ENCODE measurements at regions not wholly inside any gene's neighbourhood (a gene's known extent, or its start where the extent isn't known, plus 50 kb on each side); places are given as distances from the start of the nearest gene placed in this dataset.

- Mint-ChIP-seq H3K27ac (no peak overlapping the region), H3K9me3 (peaks cover 0 to 8% (median 3%) of the 10 kb centered on the region in 7 donors), H3K4me1 (no peaks in the 10 kb centered on the region), H3K27me3 (ENCODE audit: low read depth in 3 of 3) (no peaks in the 10 kb centered on the region), H3K4me3 (no peak overlapping the region), H3K36me3 (no peaks in the 10 kb centered on the region)
- intact Hi-C loops (cut with micrococcal nuclease) = no loop called here
- Histone ChIP-seq H3K4me3 (replicated peaks in 1 of 3; ENCODE audit: low read depth in 2 of 3, low read length in 3 of 3) (no peak overlapping the region), H3K9me3 (replicated peaks in 1 of 2; ENCODE audit: control insufficient read depth in 1 of 2, insufficient read depth in 1 of 2, low read length in 2 of 2) (no peaks in the 10 kb centered on the region), H2AFZ (ENCODE audit: insufficient read depth, low read depth, low read length, poor library complexity, severe bottlenecking) (no peak overlapping the region), H3K4me2 (replicated peaks; ENCODE audit: extremely low read depth, low read length, poor library complexity, severe bottlenecking) (no peak overlapping the region), H3K4me1 (ENCODE audit: control insufficient read depth in 1 of 2, insufficient read depth in 2 of 2, low read length in 2 of 2) (no peaks in the 10 kb centered on the region), H4K20me1 (ENCODE audit: insufficient read depth, low read length) (no peaks in the 10 kb centered on the region), H3K27ac (ENCODE audit: low read depth in 1 of 2, low read length in 2 of 2) (no peak overlapping the region), H3K27me3 (ENCODE audit: control insufficient read depth in 2 of 2, insufficient read depth in 2 of 2, low read length in 2 of 2) (no peaks in the 10 kb centered on the region), H3K36me3 (replicated peaks in 1 of 2; ENCODE audit: control insufficient read depth in 1 of 2, insufficient read depth in 2 of 2, low read length in 2 of 2) (no peaks in the 10 kb centered on the region), H3K9ac (ENCODE audit: insufficient read depth, low read length, poor library complexity, severe bottlenecking) (no peak overlapping the region), H3K79me2 (ENCODE audit: insufficient read depth, low read length) (no peaks in the 10 kb centered on the region)
- no peak for TF ChIP-seq CTCF (IDR thresholded peaks at IDR 0.05)
- 100% methylated on average over 1 of the region's 4 CpGs for WGBS (ENCODE audit: insufficient coverage)
- DNase-seq = no peak
Measured at GRCh38 chr4:141788169-141788915, 152.0 kb downstream of the IL15 start.

- H3K4me2 ChIP-seq (replicated peaks; ENCODE audit: extremely low read depth, low read length, poor library complexity, severe bottlenecking) = no peak overlapping the region
- H3K9me3 ChIP-seq (replicated peaks in 1 of 2; ENCODE audit: control insufficient read depth in 1 of 2, insufficient read depth in 1 of 2, low read length in 2 of 2) = no peaks in the 10 kb centered on the region
- H3K4me3 ChIP-seq (replicated peaks in 1 of 3; ENCODE audit: low read depth in 2 of 3, low read length in 3 of 3) = no peak overlapping the region
- Mint-ChIP-seq H3K4me3 (no peak overlapping the region), H3K27ac (no peak overlapping the region), H3K9me3 (peaks cover 0 to 6% (median 0%) of the 10 kb centered on the region in 7 donors), H3K36me3 (no peaks in the 10 kb centered on the region), H3K27me3 (ENCODE audit: low read depth in 3 of 3) (no peaks in the 10 kb centered on the region), H3K4me1 (no peaks in the 10 kb centered on the region)
- H3K27me3 ChIP-seq (ENCODE audit: control insufficient read depth in 2 of 2, insufficient read depth in 2 of 2, low read length in 2 of 2) = no peaks in the 10 kb centered on the region
- H3K9ac ChIP-seq (ENCODE audit: insufficient read depth, low read length, poor library complexity, severe bottlenecking) = no peak overlapping the region
- intact Hi-C loops (cut with micrococcal nuclease) = no loop called here
- no peak overlapping the region for H2AFZ ChIP-seq (ENCODE audit: insufficient read depth, low read depth, low read length, poor library complexity, severe bottlenecking)
- no peak for DNase-seq
- H3K4me1 ChIP-seq (ENCODE audit: control insufficient read depth in 1 of 2, insufficient read depth in 2 of 2, low read length in 2 of 2) = no peaks in the 10 kb centered on the region
- no peak overlapping the region for H3K27ac ChIP-seq (ENCODE audit: low read depth in 1 of 2, low read length in 2 of 2)
- no peak for TF ChIP-seq CTCF (IDR thresholded peaks at IDR 0.05)
- H3K36me3 ChIP-seq (replicated peaks in 1 of 2; ENCODE audit: control insufficient read depth in 1 of 2, insufficient read depth in 2 of 2, low read length in 2 of 2) = no peaks in the 10 kb centered on the region
- no peaks in the 10 kb centered on the region for H3K79me2 ChIP-seq (ENCODE audit: insufficient read depth, low read length)
- no peaks in the 10 kb centered on the region for H4K20me1 ChIP-seq (ENCODE audit: insufficient read depth, low read length)
- 95% methylated on average over 3 of the region's 4 CpGs for WGBS (ENCODE audit: insufficient coverage)
Measured at GRCh38 chr4:141789716-141790115, 153.3 kb downstream of the IL15 start.
